ENCODE measurements at regions not wholly inside any gene's neighbourhood (a gene's known extent, or its start where the extent isn't known, plus 50 kb on each side); places are given as distances from the start of the nearest gene placed in this dataset.
A peak's percentile ranks its signal among the peaks of the same experiment; 100 is the strongest.

GRCh38 chrX:71859637-71860036, 51.0 kb upstream of the NHSL2 start:
- TF ChIP-seq CTCF (IDR thresholded peaks at IDR 0.05) (peak; percentile 27 to 47 (median 39)), POLR2A (IDR thresholded peaks at IDR 0.05) (no peak)

All from body of pancreas (tissue), 4 donors.